ENCODE measurements at regions not wholly inside any gene's neighbourhood (a gene's known extent, or its start where the extent isn't known, plus 50 kb on each side); places are given as distances from the start of the nearest gene placed in this dataset.
"Not testable (repeated sequence)": the region's sequence is repeated elsewhere in the genome, so short reads cannot be mapped to it uniquely, and the experiment has no call there.

GRCh38 chr21:16215663-16216183 is 485.9 kb downstream of the USP25 start:
- TF ChIP-seq POLR2A (IDR thresholded peaks at IDR 0.05) (no peak), POLR2AphosphoS5 (IDR thresholded peaks at IDR 0.05) (no peak), CTCF (IDR thresholded peaks at IDR 0.05 in 8 of 11, conservative IDR thresholded peaks at IDR 0.05 in 3 of 11) (no peak)
- H3K27ac ChIP-seq: no peak overlapping the region

GRCh38 chr21:16216288-16216962 is 486.6 kb downstream of the USP25 start:
- Histone ChIP-seq H3K27me3 (replicated peaks in 1 of 7) (peaks cover 0 to 10% (median 0%) of the 10 kb centered on the region in 7 donors), H3K4me1 (no peaks in the 10 kb centered on the region), H3K9me3 (no peaks in the 10 kb centered on the region), H3K4me3 (no peak overlapping the region), H3K27ac (no peak overlapping the region), H3K36me3 (no peaks in the 10 kb centered on the region)
- TF ChIP-seq POLR2A (IDR thresholded peaks at IDR 0.05) (no peak), POLR2AphosphoS5 (IDR thresholded peaks at IDR 0.05) (no peak), CTCF (IDR thresholded peaks at IDR 0.05 in 8 of 11, conservative IDR thresholded peaks at IDR 0.05 in 3 of 11) (no peak)
- WGBS, 5 donors: 85 to 90% (median 88%) methylated on average over 3 of the region's 3 CpGs
- intact Hi-C loops (cut with DNase I; ENCODE audit: low total_unique reads): no loop called here
- no peak for DNase-seq

More at GRCh38 chr21:16215663-16216183, 485.9 kb downstream of the USP25 start:
- peaks cover 0 to 10% (median 0%) of the 10 kb centered on the region in 7 donors for H3K27me3 ChIP-seq (replicated peaks in 1 of 7)
- H3K36me3 ChIP-seq: no peaks in the 10 kb centered on the region
- intact Hi-C loops (cut with DNase I; ENCODE audit: low total_unique reads): no loop called here
- DNase-seq: no peak
- H3K9me3 ChIP-seq: no peaks in the 10 kb centered on the region
- H3K4me3 ChIP-seq: no peak overlapping the region
- WGBS, 5 donors: 30 to 40% (median 36%) methylated on average over 2 of the region's 2 CpGs
- H3K4me1 ChIP-seq: no peaks in the 10 kb centered on the region

DNA sequence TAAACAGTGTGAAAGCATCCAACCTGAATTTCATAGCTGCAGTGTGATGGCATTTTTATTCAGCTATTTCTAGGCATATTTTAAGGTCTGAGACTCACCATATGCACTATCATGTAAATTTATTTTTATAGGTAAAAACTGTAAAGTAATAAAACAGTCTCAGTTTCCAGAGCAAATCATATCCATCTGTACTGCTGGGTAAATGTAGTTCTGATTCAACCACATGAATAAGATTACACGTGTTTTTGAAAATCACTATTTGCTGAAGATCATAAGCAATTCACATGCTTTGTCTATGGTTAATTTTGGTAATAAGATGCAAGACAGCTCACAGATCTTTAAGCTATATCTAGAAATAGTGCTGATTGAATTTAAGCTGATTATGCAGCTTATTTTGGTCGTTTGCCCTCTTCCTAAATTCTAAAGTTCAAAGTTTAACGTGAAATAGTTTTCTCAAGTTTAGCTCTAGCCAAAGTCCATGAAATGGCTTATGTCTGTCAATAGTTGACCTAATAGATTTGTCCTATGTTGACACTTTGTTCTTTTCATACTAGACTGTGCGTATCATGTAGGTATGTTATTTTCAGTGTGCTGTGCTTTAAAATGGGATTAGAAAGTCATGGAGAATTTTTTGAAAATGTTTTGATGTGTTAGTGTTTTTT is 489.0 kb downstream of the USP25 start:
- Histone ChIP-seq H3K27ac (no peak overlapping the region), H3K36me3 (no peaks in the 10 kb centered on the region), H3K4me1 (no peaks in the 10 kb centered on the region), H3K9me3 (no peaks in the 10 kb centered on the region), H3K4me3 (no peak overlapping the region), H3K27me3 (replicated peaks in 1 of 7) (peaks cover 0 to 5% (median 0%) of the 10 kb centered on the region in 7 donors)
- WGBS, 5 donors: 83 to 90% (median 87%) methylated on average over 4 of the region's 4 CpGs
- intact Hi-C loops (cut with DNase I; ENCODE audit: low total_unique reads): no loop called here
- DNase-seq: no peak
- TF ChIP-seq CTCF (IDR thresholded peaks at IDR 0.05 in 8 of 11, conservative IDR thresholded peaks at IDR 0.05 in 3 of 11) (no peak), POLR2A (IDR thresholded peaks at IDR 0.05) (no peak), POLR2AphosphoS5 (IDR thresholded peaks at IDR 0.05) (no peak)

DNA sequence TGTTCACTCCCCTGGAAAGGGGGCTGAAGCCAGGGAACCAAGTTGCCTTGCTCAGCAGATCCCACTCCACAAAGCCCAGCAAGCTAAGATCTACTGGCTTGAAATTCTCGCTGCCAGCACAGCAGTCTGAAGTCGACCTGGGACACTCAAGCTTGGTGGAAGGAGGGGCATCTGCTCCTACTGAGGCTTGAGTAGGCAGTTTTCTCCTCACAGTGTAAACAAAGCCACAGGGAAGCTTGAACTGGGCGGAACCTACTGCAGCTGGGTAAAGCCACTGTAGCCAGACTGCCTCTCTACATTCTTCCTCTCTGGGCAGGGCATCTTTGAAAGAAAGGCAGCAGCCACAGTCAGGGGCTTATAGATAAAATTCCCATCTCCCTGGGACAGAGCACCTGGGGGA is 495.0 kb downstream of the USP25 start:
- H3K9me3 ChIP-seq: peaks cover 0 to 20% (median 11%) of the 10 kb centered on the region in 8 donors
- intact Hi-C loops (cut with DNase I; ENCODE audit: low total_unique reads); H3K27me3 ChIP-seq (replicated peaks in 1 of 7); H3K4me1 ChIP-seq; H3K4me3 ChIP-seq; H3K27ac ChIP-seq; DNase-seq; H3K36me3 ChIP-seq: not testable (repeated sequence)
- 64 to 100% (median 82%) methylated on average over 1 to 3 of the region's 3 CpGs for WGBS, 5 donors

Data from spleen (tissue), 11 donors.